Left renal cortex interstitium (tissue), 4 donors: ENCODE measurements at regions not wholly inside any gene's neighbourhood (a gene's known extent, or its start where the extent isn't known, plus 50 kb on each side); places are given as distances from the start of the nearest gene placed in this dataset.

ENCODE experiments used
- DNase-seq, 4 donors: peaks; one replicate each; pipeline ENCODE4 v3.0.0-alpha.2; 2013; ENCODE audit warnings: low read depth in 4 of 4, low spot score in 2 of 4, missing footprints in 1 of 4

DNA sequence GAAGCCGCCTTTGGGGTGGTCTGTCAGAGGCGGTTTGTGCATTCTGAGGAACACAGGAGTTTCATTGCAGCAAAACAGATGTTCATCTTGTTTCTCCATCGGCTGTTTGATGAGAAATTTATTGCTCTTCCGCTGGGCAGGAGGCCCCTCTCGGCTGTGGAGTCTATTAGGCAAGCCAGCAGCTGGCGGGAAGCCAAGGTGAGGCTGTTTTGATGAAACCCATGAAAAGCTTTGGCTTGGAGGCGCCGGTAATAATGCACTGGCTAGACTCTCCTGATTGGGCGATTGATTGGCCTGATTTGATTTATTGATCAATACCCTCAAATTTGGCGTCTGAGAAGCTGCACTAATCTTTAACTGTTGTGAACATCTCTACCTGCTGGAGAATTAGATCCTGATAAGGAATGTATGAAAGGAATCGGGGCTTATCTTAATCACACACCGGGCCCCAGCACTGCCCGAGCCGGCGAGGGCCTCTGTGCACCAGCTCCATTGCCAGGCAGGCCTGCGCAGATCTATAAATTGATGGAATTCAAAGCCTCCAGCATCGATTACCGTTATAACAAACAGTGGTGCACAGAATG lies 187.7 kb downstream of the PHETA1 start:
- DNase-seq = peak in 1 of 4 donors; percentile 72

DNA sequence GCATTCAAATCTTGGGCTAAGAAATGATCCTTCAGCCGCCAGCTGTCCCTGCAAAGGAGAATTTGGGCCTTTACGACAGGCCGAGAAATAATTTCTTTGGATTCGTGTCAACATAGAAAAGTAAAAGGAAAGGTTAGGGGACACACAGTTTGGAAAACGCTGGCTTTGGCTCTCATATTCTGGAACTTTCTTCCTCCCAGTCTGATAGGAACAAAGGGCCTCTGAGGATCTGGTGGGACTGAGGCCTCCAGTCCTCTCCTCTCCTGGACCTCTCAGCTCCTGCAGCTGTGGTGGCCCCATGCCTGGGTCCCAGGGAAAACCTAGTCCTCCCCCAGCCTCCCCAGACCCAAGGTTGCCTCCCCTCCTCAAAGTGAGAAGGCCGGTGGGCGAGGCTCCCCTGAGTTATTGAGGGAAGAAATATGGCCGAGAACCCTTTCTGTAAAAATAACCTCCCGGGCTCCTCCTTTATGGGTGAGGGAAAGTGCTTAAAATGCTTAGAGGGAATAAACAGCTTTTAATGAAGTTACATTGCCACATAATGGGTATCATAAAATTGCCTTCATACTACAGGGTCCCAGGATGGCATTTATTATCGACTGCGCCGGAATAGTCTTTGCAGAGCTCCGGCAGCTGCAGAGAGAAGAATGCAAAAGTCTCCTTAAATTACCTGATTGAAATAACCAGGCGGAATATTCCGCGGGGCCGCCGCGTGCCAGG lies 188.3 kb downstream of the PHETA1 start:
- DNase-seq = no peak

DNA sequence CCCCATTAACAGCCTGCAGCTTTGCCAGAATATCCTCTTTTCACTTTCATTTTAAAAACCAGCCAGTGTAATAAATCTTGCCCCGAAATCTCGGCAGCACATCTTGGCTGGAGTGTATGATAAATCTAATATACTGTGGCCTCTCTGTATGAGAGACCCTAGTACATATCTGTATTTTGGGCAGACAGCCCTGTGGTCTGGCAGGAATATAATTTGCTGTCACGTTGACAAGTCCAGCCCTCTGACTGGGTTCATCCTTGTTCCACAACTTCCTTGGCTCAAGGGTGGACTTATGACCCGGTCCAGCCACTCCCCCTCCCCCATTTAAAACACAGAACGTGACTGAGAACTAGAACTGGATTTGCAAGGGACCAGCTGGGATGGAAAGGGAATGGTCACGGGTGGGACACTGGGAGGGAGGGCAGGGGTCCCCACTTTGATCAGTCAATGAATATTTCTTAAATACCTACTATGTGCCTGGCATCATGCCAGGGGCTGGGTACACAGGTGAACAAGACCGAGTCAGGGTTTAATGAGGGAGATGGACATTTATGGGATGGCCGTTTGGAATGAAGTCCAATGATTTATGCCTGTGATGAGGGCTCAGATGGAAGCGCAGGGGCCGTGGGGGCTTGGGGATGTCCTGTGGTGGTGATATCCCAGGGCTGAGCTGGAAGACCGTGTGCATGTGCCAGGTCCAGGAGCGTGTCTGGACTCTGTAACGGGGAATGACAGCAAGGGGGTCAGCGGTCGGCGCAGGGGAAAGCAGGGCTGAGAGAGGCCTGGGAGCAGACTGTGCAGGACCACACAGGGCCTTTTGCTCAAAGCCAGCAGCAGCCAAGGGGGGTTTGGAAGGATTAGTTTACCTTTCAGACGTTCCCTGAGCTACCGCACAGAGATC lies 190.5 kb downstream of the PHETA1 start:
- DNase-seq = no peak

GRCh38 chr12:111175396-111176094 lies 193.3 kb downstream of the PHETA1 start:
- DNase-seq = no peak

DNA sequence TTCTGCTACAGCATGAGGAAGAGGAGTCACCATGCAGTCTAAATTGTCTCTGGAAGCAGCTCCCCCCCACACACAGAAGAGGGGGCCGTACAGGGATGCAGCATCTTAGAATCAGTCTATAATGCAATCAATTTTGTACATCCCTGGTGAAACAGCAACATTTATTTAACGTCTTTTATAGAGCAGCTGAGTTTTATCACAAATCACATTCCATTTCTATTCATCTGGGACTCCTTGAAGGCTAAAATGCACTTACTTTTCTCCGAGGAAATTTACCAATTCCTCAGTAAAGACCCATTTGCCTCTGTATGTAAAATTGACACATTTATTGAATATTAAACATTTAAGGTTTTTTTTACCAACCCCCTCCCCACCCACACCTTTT lies 193.9 kb downstream of the PHETA1 start:
- DNase-seq = no peak

- no peak for DNase-seq
Observed at GRCh38 chr12:111174251-111174960, 194.5 kb downstream of the PHETA1 start.

- DNase-seq = no peak
Observed at GRCh38 chr12:111173836-111174235, 195.1 kb downstream of the PHETA1 start.

- no peak for DNase-seq
Observed at GRCh38 chr12:111173391-111173790, 195.5 kb downstream of the PHETA1 start.

DNA sequence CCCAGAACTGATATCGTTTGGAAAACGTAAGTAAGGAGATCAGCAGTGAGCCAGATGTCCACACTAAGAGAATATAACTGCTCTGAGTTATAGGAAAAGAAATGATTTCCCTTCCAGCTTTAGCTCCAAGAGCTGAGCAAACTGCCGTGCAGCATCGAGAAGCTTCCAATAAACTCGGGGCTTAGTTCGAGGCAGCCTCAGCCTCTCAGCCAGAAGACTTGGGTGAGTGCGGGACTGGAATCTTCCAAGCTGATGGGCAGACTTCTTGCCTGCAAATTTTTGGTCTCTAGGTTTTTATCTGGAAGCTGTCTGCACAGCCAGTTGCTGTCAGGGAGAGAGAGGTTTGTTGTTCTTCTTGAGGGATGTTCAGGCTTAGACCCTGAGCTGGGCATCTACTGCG lies 196.1 kb downstream of the PHETA1 start:
- no peak for DNase-seq

- no peak for DNase-seq
Observed at GRCh38 chr12:111171832-111172231, 197.1 kb downstream of the PHETA1 start.

GRCh38 chr12:111171345-111171744 lies 197.6 kb downstream of the PHETA1 start:
- no peak for DNase-seq

GRCh38 chr12:111170543-111170942 lies 198.4 kb downstream of the PHETA1 start:
- no peak for DNase-seq

DNA sequence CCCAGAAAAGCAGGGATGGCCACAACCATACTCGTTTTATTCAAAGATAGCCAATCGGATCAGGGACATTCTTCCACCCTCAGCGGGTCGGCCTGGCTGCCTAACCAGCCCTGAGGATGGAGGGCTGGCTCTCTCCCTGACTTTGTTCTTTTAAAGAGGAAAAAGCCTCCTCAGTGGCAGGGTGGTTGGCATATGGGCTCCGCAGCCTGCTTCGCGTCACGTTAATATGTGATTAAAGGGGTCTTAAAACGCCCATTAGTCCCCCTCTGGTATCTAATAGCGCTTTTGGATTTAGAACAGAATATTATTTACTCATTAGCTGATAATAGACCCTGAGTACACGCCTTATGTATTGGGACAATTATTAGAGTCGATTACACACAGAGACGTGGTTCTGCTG lies 199.4 kb downstream of the PHETA1 start:
- DNase-seq = no peak

- no peak for DNase-seq
Observed at GRCh38 chr12:111169032-111169431, 199.9 kb downstream of the PHETA1 start.

- DNase-seq = no peak
Observed at GRCh38 chr12:111168009-111168900, 200.6 kb downstream of the PHETA1 start.

- DNase-seq = no peak
Observed at GRCh38 chr12:111166779-111167540, 201.9 kb downstream of the PHETA1 start.

DNA sequence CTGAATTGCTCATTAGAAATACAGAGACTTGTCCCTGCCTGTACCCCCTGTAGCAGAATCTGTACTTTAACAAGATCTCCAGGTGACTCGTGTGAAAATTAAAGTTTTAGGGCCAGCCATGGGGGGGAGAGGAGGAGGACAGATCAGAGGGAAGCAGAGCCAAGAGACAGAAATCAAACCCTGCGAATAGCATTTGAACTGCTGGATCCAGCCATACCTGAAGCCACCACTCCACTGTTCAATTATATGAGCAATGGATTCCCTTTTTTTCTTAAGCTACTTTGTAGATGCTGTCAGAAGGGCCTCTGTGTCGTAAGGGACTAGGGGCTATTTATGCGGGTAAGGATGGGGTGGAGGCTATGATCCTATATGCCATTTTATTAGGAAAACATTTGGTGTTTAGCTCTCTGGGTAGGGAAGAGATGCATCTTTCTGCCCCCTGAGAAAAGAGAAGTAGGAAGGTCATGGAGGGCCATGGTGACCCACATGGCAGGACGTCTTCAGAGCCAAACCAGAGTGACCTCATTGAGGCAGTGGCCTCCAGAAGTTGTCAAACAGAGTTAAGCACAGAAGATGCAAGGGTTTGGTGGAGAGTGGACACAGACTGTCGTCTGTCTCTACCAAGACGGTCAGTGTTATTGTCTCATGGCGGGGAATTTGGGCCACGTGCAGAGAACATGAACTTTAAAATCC lies 203.9 kb downstream of the PHETA1 start:
- no peak for DNase-seq

DNA sequence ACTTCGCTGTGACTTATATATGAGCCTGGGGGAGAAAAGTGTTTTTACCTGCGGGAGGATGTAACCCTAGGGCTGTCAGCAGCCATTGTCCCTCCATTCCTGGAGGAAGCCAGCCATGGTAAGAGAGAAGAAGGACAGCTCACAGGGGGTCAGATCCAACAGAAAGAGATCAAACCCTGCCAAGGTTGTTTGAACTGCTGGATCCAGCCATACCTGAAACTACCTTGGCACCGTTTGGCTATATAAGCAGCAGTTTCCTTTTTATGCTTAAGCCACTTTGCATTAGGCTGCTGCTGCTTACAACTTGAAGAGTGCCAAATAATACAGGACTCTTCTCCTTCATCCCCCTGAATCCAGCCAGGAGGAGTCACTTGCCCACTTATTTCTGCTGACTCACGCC lies 205.5 kb downstream of the PHETA1 start:
- DNase-seq = no peak
